H1 (cell line): ENCODE measurements at regions not wholly inside any gene's neighbourhood (a gene's known extent, or its start where the extent isn't known, plus 50 kb on each side); places are given as distances from the start of the nearest gene placed in this dataset.

ENCODE experiments used
- ATF3 ChIP-seq: IDR thresholded peaks from 2 replicates; pipeline ENCODE4 v1.6.1; 2011; ENCODE audit warnings: low read depth, mild to moderate bottlenecking, low read length; ENCODE audit not compliant: insufficient read depth
- SIRT6 ChIP-seq: IDR thresholded peaks from one replicate; pipeline ENCODE4 v1.7.1; 2012; ENCODE audit warnings: low read length, inconsistent platforms

- no peak for TF ChIP-seq ATF3
- no peak for TF ChIP-seq SIRT6
These were observed 60.4 kb upstream of the KTN1 start (continued) for GRCh38 chr14:55519473-55520080.
